ENCODE measurements at regions not wholly inside any gene's neighbourhood (a gene's known extent, or its start where the extent isn't known, plus 50 kb on each side); places are given as distances from the start of the nearest gene placed in this dataset.

DNA sequence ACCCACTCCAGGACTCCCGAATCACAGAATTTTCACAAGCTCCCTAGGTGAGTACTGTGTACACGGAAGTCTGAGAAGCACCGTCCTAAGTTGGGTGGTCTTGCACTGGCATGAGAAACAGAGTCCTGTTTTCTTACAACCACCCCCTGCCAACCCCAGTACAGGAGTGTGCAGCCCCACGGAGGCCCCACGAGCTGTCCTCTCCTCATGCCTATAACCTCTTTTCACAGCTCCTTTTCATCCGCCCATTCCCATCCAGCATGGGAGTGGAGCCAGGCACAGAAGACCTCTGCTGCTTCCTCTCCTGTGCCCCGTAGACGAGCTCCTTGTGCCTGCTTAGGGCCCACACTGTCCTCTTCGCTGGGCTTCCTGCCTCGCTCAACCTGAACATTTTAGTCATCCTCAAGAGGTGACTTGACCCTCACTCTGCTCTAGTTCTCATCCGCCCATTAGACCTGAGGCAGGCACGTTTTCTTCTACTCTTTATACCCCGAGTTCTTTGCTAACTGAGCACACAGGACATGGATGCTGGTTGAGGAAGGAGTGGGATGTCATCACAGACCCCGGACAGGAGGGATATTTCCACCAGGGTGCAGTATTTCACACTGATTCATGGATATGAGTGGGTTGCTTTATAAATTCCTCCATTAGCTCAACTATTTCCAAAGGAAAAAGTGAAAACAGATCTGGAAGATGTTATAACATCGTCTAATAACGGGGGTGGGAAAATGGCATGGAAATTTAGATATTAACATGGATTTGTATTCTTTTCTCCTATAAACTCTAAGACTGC, 160.5 kb downstream of the TTLL2 start:
- no peaks in the 10 kb centered on the region for H3K36me3 ChIP-seq
- TF ChIP-seq, protein P1, sequence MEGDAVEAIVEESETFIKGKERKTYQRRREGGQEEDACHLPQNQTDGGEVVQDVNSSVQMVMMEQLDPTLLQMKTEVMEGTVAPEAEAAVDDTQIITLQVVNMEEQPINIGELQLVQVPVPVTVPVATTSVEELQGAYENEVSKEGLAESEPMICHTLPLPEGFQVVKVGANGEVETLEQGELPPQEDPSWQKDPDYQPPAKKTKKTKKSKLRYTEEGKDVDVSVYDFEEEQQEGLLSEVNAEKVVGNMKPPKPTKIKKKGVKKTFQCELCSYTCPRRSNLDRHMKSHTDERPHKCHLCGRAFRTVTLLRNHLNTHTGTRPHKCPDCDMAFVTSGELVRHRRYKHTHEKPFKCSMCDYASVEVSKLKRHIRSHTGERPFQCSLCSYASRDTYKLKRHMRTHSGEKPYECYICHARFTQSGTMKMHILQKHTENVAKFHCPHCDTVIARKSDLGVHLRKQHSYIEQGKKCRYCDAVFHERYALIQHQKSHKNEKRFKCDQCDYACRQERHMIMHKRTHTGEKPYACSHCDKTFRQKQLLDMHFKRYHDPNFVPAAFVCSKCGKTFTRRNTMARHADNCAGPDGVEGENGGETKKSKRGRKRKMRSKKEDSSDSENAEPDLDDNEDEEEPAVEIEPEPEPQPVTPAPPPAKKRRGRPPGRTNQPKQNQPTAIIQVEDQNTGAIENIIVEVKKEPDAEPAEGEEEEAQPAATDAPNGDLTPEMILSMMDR (IDR thresholded peaks at IDR 0.05; ENCODE audit: low read depth, low read length) = peak; percentile 68
- H3K27ac ChIP-seq = no peak overlapping the region
- H3K4me3 ChIP-seq = no peak overlapping the region
- no peaks in the 10 kb centered on the region for H3K27me3 ChIP-seq
- peak; percentile 51 to 78 for DNase-seq (ENCODE audit: low read depth in 1 of 2, low spot score in 1 of 2)
- no peaks in the 10 kb centered on the region for H3K9me3 ChIP-seq (ENCODE audit: low read depth)
- H3K4me1 ChIP-seq (ENCODE audit: low read depth) = no peaks in the 10 kb centered on the region

DNA sequence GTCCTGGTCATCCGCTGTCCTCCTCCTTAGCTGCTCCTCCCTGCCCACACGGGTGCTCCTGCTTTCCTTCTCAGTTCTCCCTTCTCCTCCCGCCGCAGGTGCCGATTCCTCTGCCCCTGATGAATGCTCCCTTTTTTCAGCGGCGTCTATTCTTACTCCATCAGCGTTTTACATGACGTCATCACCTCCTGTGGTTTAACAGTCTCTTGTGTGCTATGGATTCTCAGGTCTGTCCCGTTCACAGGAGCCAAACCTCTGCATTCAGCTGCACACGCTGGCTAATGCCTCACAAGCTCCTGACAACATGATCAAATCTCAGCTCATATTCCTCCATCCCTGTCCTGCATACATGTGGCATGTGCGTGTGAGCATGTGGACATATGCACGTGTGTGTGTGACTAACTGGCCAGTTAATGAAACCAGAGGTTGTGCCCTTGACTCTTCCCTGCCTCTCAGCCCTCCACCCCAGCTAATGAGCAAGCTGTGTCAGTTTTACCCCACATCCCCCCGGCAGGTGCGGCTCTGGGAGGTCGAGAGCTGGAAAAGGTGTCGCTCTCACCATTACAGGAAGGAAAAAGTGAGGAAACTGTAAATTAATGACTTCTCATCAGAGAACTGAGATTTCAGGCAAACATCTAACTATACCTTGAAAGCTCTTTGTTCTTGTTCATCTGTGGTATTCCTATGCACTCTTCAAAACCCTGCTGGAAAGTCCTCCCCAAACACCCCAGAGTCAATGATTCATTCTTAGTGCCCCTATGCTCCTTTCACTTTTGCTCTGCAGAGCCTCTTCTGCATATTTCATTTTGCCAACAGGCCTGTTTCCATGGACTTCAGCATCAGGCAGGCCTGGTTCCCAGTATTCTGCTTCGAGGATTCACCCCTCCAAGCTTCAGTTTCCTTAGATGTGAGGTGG, 163.1 kb downstream of the TTLL2 start:
- DNase-seq (ENCODE audit: low read depth in 1 of 2, low spot score in 1 of 2) = no peak
- Histone ChIP-seq H3K27ac (no peak overlapping the region), H3K36me3 (no peaks in the 10 kb centered on the region), H3K4me3 (no peak overlapping the region), H3K4me1 (ENCODE audit: low read depth) (peaks cover 14% of the 10 kb centered on the region), H3K9me3 (ENCODE audit: low read depth) (no peaks in the 10 kb centered on the region), H3K27me3 (no peaks in the 10 kb centered on the region)
- TF ChIP-seq, protein P1 (IDR thresholded peaks at IDR 0.05; ENCODE audit: low read depth, low read length) = no peak

DNA sequence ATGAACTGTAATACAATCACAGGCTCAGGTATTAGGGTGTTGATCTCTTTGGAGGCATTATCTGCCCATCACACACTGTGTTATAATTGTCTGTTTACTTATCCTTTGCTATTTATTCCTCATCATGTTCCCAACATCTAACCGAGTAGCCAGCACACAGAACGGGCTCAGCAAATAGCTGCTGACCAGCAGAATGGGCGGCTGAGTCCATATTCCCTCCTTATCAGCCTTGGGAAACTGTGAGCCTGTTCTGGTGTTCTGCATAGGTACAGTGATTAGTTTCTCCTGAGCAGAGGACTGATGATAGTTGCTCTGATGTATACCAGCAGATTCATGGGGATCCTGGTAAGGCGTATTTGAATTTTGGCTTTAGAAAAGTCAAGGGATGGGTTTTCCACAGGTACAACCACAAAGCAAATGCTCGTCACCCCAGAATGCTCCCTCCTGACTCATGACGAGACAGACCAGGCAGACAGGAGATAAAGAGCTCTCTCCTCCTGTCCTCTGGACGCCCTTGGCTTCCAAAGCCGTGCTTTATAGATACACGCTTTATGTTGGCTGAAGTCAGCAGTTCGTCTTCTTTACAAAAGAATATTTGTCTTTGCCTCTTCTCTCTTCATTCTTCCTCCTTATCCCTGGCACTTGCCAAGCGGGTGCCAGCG, 166.7 kb downstream of the TTLL2 start:
- no peaks in the 10 kb centered on the region for H3K36me3 ChIP-seq
- DNase-seq (ENCODE audit: low read depth in 1 of 2, low spot score in 1 of 2) = no peak
- no peak overlapping the region for H3K4me3 ChIP-seq
- no peaks in the 10 kb centered on the region for H3K9me3 ChIP-seq (ENCODE audit: low read depth)
- no peak overlapping the region for H3K27ac ChIP-seq
- no peaks in the 10 kb centered on the region for H3K27me3 ChIP-seq
- peaks cover 23% of the 10 kb centered on the region for H3K4me1 ChIP-seq (ENCODE audit: low read depth)
- TF ChIP-seq, protein P1 (IDR thresholded peaks at IDR 0.05; ENCODE audit: low read depth, low read length) = no peak

DNA sequence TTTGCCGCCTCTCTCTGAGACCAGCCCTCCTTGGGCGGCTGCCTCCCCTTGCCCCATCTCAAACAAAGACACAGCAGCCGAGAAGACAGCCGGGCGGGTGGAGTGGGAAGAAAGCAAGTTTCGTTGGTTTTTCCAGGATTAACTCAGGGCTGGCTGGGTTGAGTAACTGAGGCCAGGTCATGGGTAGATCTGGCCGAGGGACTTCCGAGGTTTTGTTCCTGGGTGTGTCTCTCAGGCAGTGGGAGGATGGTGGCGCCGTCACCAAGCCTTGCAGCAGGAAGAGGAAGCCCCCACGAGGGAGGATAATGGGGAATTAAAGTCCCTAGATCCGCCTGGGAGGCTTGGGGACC, 167.2 kb downstream of the TTLL2 start:
- peak in 1 of 2 donors; percentile 24 for DNase-seq (ENCODE audit: low read depth in 1 of 2, low spot score in 1 of 2)
- TF ChIP-seq, protein P1 (IDR thresholded peaks at IDR 0.05; ENCODE audit: low read depth, low read length) = no peak
- Histone ChIP-seq H3K27me3 (no peaks in the 10 kb centered on the region), H3K4me3 (no peak overlapping the region), H3K9me3 (ENCODE audit: low read depth) (no peaks in the 10 kb centered on the region), H3K36me3 (no peaks in the 10 kb centered on the region), H3K4me1 (ENCODE audit: low read depth) (peaks cover 24% of the 10 kb centered on the region), H3K27ac (no peak overlapping the region)

DNA sequence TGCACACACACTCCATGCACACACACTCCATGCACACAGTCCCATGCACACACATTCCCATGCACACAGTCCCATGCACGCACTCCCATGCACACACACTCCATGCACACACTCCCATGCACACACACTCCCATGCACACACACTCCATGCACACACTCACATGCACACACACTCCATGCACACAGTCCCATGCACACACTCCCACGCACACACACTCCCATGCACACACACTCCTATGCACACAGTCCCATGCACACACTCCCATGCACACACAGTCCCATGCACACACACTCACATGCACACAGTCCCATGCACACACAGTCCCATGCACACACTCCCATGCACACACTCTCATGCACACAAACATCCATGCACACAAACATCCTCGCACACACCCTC, 168.4 kb downstream of the TTLL2 start:
- Histone ChIP-seq H3K4me3 (no peak overlapping the region), H3K27me3 (no peaks in the 10 kb centered on the region), H3K36me3 (no peaks in the 10 kb centered on the region), H3K27ac (no peak overlapping the region), H3K4me1 (ENCODE audit: low read depth) (peaks cover 24% of the 10 kb centered on the region), H3K9me3 (ENCODE audit: low read depth) (no peaks in the 10 kb centered on the region)
- TF ChIP-seq, protein P1 (IDR thresholded peaks at IDR 0.05; ENCODE audit: low read depth, low read length) = no peak
- no peak for DNase-seq (ENCODE audit: low read depth in 1 of 2, low spot score in 1 of 2)

Measured in cardiac muscle cell (in vitro differentiated cells and primary cell).